ENCODE measurements at regions not wholly inside any gene's neighbourhood (a gene's known extent, or its start where the extent isn't known, plus 50 kb on each side); places are given as distances from the start of the nearest gene placed in this dataset.

- H3K4me1 ChIP-seq (ENCODE audit: insufficient read depth): no peaks in the 10 kb centered on the region
- no peak overlapping the region for H3K27ac ChIP-seq (ENCODE audit: low read depth)
- no peaks in the 10 kb centered on the region for H3K36me3 ChIP-seq (ENCODE audit: insufficient read depth)
- no peak for DNase-seq (ENCODE audit: extremely low spot score)
- H3K4me3 ChIP-seq (ENCODE audit: low read depth, low read length): no peak overlapping the region
Observed at GRCh38 chr5:89721931-89722330, 687.6 kb downstream of the CETN3 start.

- Histone ChIP-seq H3K27ac (ENCODE audit: low read depth) (no peak overlapping the region), H3K36me3 (ENCODE audit: insufficient read depth) (no peaks in the 10 kb centered on the region), H3K4me3 (ENCODE audit: low read depth, low read length) (no peak overlapping the region), H3K4me1 (ENCODE audit: insufficient read depth) (no peaks in the 10 kb centered on the region)
- no peak for DNase-seq (ENCODE audit: extremely low spot score)
- WGBS: 78% methylated on average over 2 of the region's 2 CpGs
Observed at GRCh38 chr5:89721353-89721752, 688.2 kb downstream of the CETN3 start.

DNA sequence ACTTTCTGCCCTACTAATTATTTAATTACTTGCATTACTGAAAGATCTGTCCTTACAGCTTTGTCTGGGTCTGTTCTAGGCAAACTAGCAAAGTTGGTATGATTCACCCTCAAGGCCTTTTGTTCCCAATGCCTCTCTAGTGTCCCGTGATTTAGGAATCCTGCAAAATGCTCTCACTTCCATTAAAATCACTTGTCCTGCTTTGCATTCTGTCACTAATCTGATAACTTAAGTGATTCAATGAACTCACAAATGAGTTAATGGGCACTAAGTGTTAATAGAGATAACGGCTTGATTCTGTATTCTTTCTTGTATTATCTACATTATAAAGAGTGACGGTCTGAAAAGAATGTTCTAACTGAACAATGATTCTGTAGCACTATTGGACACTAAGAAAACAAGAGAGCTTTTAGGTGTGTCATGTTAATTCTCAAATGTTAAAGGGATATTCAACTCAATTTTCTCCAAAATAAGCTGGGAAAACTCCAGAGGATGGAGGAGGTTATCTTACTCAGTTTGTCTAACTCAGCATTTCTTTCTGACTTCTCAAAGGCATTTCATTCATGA, 697.3 kb downstream of the CETN3 start:
- Histone ChIP-seq H3K4me1 (ENCODE audit: insufficient read depth) (no peaks in the 10 kb centered on the region), H3K4me3 (ENCODE audit: low read depth, low read length) (no peak overlapping the region), H3K36me3 (ENCODE audit: insufficient read depth) (no peaks in the 10 kb centered on the region), H3K27ac (ENCODE audit: low read depth) (no peak overlapping the region)
- 94% methylated on average over 3 of the region's 3 CpGs for WGBS
- DNase-seq (ENCODE audit: extremely low spot score): no peak

DNA sequence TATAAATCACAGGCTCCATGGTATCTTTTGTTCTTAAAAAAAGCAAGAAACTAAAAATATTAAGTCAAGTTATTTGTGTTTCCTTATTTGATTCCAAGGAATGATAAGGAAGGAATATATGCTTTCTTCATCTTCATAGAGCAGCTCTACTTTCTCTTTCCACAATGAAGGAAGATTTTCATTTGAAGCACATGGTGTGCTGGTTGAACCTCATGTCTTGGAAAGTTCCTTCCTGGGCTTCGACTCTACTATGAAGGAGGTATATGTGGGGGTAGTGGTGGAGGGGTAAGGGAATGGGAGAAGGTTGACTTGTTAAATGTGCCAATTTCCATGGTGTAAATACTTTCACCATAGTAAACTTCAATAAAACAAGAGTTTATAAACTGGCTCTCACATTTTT, 698.0 kb downstream of the CETN3 start:
- no peaks in the 10 kb centered on the region for H3K36me3 ChIP-seq (ENCODE audit: insufficient read depth)
- no peak for DNase-seq (ENCODE audit: extremely low spot score)
- H3K27ac ChIP-seq (ENCODE audit: low read depth): no peak overlapping the region
- WGBS: 98% methylated on average over 1 of the region's 1 CpG
- no peak overlapping the region for H3K4me3 ChIP-seq (ENCODE audit: low read depth, low read length)
- H3K4me1 ChIP-seq (ENCODE audit: insufficient read depth): no peaks in the 10 kb centered on the region

DNA sequence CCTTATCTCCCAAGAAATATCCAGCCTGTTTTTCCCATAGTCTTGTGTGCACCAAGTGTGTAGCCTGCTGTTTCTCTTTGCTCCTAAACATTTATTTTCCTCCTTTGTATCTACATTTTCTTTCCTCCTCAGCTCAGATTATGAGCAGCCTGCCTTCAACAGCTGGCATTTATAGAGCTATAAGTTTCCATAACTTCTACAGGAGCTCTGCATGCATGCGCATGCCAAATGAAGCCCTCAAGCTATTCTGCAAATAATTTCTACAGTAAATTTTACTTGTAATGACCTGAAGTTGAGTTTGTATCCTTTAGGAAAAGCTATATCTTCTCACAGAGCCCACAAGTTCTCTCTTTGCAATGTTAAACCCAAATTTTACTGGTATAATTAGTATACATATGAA, 699.5 kb downstream of the CETN3 start:
- Histone ChIP-seq H3K27ac (ENCODE audit: low read depth) (no peak overlapping the region), H3K36me3 (ENCODE audit: insufficient read depth) (no peaks in the 10 kb centered on the region), H3K4me3 (ENCODE audit: low read depth, low read length) (no peak overlapping the region), H3K4me1 (ENCODE audit: insufficient read depth) (no peaks in the 10 kb centered on the region)
- DNase-seq (ENCODE audit: extremely low spot score): no peak
- 71% methylated on average over 1 of the region's 1 CpG for WGBS

DNA sequence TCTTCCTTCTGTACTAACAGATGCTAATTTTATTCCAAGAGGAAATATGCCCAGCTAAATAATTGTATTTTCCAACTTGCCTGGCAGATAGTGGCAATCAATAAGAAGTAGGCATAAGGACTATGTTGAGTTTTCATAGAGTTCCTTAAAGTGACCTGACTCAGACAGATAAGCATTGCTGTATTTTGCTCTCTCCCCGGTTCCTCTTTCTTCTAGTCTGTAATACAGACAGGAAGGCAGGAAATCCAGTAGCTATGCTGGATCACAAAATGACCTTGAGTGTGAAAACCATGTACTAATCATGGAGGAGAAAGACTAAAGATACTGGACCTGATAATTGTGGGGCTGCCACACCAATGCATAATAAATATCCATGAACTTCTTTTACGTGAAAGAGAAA, 701.7 kb downstream of the CETN3 start:
- no peak for DNase-seq (ENCODE audit: extremely low spot score)
- WGBS: 83% methylated on average over 2 of the region's 2 CpGs
- no peaks in the 10 kb centered on the region for H3K4me1 ChIP-seq (ENCODE audit: insufficient read depth)
- no peak overlapping the region for H3K4me3 ChIP-seq (ENCODE audit: low read depth, low read length)
- H3K36me3 ChIP-seq (ENCODE audit: insufficient read depth): no peaks in the 10 kb centered on the region
- no peak overlapping the region for H3K27ac ChIP-seq (ENCODE audit: low read depth)

DNA sequence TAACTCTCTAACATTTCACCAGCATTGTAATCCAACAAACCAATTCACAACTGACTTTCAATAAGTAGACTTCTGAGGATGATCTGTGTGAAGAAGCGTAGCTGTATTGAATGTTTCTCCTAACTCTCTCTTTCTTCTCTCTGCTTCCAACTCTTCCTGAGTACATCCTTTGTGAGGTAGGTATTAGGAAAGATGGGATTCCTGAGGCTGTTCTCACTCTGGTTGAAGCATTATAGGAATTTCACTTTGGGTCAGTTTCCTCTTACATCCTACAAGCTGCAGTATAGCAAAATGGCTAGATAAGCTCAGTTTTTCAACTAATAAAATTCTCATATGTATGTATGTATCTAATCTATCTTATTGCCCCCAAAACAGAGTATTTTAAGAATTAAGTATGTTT, 702.8 kb downstream of the CETN3 start:
- WGBS: 98% methylated on average over 1 of the region's 1 CpG
- no peak overlapping the region for H3K4me3 ChIP-seq (ENCODE audit: low read depth, low read length)
- no peak for DNase-seq (ENCODE audit: extremely low spot score)
- no peaks in the 10 kb centered on the region for H3K4me1 ChIP-seq (ENCODE audit: insufficient read depth)
- H3K27ac ChIP-seq (ENCODE audit: low read depth): no peak overlapping the region
- no peaks in the 10 kb centered on the region for H3K36me3 ChIP-seq (ENCODE audit: insufficient read depth)

DNA sequence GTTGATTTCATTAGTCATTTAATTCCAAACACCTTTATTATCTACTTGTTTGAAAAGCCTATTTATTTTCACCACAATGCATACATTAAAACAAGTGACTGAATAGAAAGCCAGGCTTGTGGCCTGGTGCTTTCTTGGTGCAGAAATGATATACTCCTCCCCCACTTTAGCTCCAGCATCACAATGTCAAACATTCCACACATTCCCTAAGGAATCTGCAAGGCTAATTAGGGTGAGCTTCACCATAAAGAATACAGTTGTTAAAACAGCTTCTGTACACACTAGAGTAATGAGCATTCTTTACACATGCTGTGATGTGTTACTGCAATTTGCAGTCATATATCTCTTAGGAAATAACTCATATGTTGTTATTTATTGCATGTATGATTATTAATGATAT, 705.7 kb downstream of the CETN3 start:
- H3K4me1 ChIP-seq (ENCODE audit: insufficient read depth): no peaks in the 10 kb centered on the region
- no peak for DNase-seq (ENCODE audit: extremely low spot score)
- H3K36me3 ChIP-seq (ENCODE audit: insufficient read depth): no peaks in the 10 kb centered on the region
- H3K4me3 ChIP-seq (ENCODE audit: low read depth, low read length): no peak overlapping the region
- H3K27ac ChIP-seq (ENCODE audit: low read depth): no peak overlapping the region

- no peak for DNase-seq (ENCODE audit: extremely low spot score)
- Histone ChIP-seq H3K36me3 (ENCODE audit: insufficient read depth) (no peaks in the 10 kb centered on the region), H3K4me3 (ENCODE audit: low read depth, low read length) (no peak overlapping the region), H3K27ac (ENCODE audit: low read depth) (no peak overlapping the region), H3K4me1 (ENCODE audit: insufficient read depth) (no peaks in the 10 kb centered on the region)
- 89% methylated on average over 2 of the region's 2 CpGs for WGBS
Observed at GRCh38 chr5:89698028-89698427, 711.5 kb downstream of the CETN3 start.

- no peaks in the 10 kb centered on the region for H3K36me3 ChIP-seq (ENCODE audit: insufficient read depth)
- no peak for DNase-seq (ENCODE audit: extremely low spot score)
- WGBS: 85% methylated on average over 1 of the region's 1 CpG
- H3K27ac ChIP-seq (ENCODE audit: low read depth): no peak overlapping the region
- H3K4me1 ChIP-seq (ENCODE audit: insufficient read depth): no peaks in the 10 kb centered on the region
- H3K4me3 ChIP-seq (ENCODE audit: low read depth, low read length): no peak overlapping the region
Observed at GRCh38 chr5:89697581-89697980, 712.0 kb downstream of the CETN3 start.

DNA sequence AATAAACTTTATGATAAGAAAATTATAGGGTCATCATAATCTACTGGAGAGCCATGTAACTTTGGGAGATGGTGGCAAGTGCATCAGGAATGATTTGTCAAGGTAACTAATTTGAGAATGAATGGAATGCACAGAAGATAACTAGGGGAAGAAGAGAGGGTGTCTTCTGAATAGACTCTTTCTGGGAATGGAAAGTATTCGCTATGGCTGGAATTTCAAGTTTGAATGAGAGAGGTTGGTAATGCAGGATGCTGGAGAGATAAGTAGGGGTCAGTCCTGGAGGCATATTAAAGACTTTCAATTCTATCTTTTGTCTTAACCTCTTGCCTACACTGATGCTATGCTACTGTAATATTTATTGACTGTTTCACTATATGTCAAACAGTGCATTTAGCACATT, 714.2 kb downstream of the CETN3 start:
- 97% methylated on average over 1 of the region's 1 CpG for WGBS

DNA sequence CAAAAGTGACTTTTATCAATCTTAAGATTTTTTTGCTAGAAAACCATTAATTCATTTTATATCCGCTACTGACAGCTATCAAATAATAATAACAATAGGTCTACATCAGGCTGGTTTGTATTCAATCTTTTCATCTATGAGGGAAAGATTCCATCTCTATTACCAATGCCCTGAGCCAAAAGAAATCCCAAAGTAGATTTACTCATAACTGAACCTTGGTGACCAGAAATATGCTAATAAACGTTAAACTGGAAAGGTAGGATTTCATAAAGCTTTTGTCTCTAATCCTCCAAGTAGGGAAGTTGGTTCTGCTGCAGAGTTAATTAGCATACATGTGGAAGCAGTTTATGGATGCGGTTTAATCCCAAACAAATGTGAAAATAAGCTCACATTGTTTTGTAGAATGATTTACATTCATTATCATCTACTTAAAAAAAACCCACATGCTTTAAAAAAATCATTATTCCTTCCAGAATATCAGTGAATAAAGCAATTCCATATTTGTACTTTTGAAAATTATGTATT, 715.5 kb downstream of the CETN3 start:
- no peak for DNase-seq (ENCODE audit: extremely low spot score)
- Histone ChIP-seq H3K4me1 (ENCODE audit: insufficient read depth) (no peaks in the 10 kb centered on the region), H3K36me3 (ENCODE audit: insufficient read depth) (no peaks in the 10 kb centered on the region), H3K4me3 (ENCODE audit: low read depth, low read length) (no peak overlapping the region), H3K27ac (ENCODE audit: low read depth) (no peak overlapping the region)
- WGBS: 70% methylated on average over 3 of the region's 3 CpGs

More for the DNA sequence above, 714.2 kb downstream of the CETN3 start:
- H3K4me1 ChIP-seq (ENCODE audit: insufficient read depth): no peaks in the 10 kb centered on the region
- no peaks in the 10 kb centered on the region for H3K36me3 ChIP-seq (ENCODE audit: insufficient read depth)
- H3K27ac ChIP-seq (ENCODE audit: low read depth): no peak overlapping the region
- H3K4me3 ChIP-seq (ENCODE audit: low read depth, low read length): no peak overlapping the region
- no peak for DNase-seq (ENCODE audit: extremely low spot score)

DNA sequence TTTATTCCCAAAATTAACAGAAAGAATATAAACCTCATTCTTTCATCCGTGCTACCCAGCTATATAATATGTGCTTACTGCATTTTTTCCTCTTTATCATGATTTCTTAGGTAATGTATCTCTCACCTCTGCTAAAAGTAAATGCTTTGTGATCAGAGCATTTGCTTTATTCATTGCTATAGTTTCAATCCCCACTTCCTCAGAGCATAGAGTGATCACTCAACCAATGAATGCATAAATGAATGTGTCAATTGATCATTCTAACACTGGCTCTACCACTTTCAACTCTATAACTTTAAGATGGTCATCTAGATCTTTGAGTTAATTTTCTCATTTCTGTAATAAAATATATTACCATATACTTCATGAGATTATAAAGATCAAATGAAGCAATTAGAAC, 719.2 kb downstream of the CETN3 start:
- Histone ChIP-seq H3K4me1 (ENCODE audit: insufficient read depth) (no peaks in the 10 kb centered on the region), H3K27ac (ENCODE audit: low read depth) (no peak overlapping the region), H3K4me3 (ENCODE audit: low read depth, low read length) (no peak overlapping the region), H3K36me3 (ENCODE audit: insufficient read depth) (no peaks in the 10 kb centered on the region)
- 83% methylated on average over 1 of the region's 1 CpG for WGBS
- no peak for DNase-seq (ENCODE audit: extremely low spot score)

- H3K36me3 ChIP-seq (ENCODE audit: insufficient read depth): no peaks in the 10 kb centered on the region
- H3K27ac ChIP-seq (ENCODE audit: low read depth): no peak overlapping the region
- no peak for DNase-seq (ENCODE audit: extremely low spot score)
- no peak overlapping the region for H3K4me3 ChIP-seq (ENCODE audit: low read depth, low read length)
- WGBS: 16% methylated on average over 4 of the region's 4 CpGs
- no peaks in the 10 kb centered on the region for H3K4me1 ChIP-seq (ENCODE audit: insufficient read depth)
Observed at GRCh38 chr5:89686081-89686765, 723.3 kb downstream of the CETN3 start.

Measured in urinary bladder (tissue), 3 donors.